ENCODE measurements at regions not wholly inside any gene's neighbourhood (a gene's known extent, or its start where the extent isn't known, plus 50 kb on each side); places are given as distances from the start of the nearest gene placed in this dataset.

DNA sequence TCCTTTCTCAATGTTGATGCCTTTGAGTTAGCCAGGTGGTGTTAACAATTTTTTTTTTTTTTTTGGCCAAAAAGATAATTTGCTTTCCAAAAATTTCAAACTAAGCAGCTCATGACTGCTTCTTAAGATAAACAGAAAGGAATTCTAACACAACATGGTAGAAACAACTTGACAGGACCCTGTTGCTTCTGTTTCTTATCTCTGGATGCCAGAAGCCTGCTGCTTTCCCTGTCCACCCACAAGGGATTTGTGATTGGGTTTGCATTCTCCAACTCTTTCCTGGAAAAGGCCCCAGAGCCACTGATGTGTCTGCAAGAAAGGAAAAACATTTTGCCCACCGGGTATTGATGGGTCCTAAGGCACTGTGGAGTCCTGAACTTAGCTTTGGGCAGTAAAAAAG is 217.2 kb upstream of the PKDCC start:
- TF ChIP-seq POLR2AphosphoS5 (IDR thresholded peaks at IDR 0.05; ENCODE audit: low read depth, low read length) (no peak), POLR2A (IDR thresholded peaks at IDR 0.05; ENCODE audit: low read depth, low read length) (no peak), TAF1 (IDR thresholded peaks at IDR 0.05; ENCODE audit: low read depth, low read length) (no peak)
